ENCODE measurements at regions not wholly inside any gene's neighbourhood (a gene's known extent, or its start where the extent isn't known, plus 50 kb on each side); places are given as distances from the start of the nearest gene placed in this dataset.

DNA sequence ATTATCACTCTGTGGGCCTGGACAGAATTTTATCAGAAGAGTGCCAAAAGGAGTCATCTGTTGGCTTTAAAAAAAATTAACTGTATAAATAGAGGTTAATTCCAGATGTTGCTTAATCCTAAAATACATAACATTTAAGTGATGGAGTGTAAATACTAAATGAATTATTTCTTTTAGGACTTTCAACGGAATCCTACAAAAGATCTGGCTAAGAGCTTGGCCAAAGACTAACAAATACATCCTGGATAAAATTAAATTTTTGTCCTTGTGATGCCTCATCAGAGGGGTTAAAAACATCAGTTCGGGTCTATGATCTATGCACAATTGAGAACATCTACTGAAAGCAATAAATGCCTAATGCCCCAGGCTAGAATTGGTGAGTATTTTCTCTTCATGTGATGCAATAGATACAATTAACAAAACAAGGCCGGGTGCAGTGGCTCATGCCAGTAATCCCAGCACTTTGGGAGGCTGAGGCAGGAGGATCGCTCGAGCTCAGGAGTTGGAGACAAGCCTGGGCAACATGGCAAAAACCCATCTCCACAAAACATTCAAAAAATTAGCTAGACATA lies 49.8 kb upstream of the RAP1B start:
- TF ChIP-seq, protein P1, sequence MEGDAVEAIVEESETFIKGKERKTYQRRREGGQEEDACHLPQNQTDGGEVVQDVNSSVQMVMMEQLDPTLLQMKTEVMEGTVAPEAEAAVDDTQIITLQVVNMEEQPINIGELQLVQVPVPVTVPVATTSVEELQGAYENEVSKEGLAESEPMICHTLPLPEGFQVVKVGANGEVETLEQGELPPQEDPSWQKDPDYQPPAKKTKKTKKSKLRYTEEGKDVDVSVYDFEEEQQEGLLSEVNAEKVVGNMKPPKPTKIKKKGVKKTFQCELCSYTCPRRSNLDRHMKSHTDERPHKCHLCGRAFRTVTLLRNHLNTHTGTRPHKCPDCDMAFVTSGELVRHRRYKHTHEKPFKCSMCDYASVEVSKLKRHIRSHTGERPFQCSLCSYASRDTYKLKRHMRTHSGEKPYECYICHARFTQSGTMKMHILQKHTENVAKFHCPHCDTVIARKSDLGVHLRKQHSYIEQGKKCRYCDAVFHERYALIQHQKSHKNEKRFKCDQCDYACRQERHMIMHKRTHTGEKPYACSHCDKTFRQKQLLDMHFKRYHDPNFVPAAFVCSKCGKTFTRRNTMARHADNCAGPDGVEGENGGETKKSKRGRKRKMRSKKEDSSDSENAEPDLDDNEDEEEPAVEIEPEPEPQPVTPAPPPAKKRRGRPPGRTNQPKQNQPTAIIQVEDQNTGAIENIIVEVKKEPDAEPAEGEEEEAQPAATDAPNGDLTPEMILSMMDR (conservative IDR thresholded peaks at IDR 0.05; ENCODE audit: low read depth, low read length), result no peak
- no peak for TF ChIP-seq EZH2phosphoT487 (IDR thresholded peaks at IDR 0.05; ENCODE audit: borderline replicate concordance, low read length)
